VCaP (cell line): ENCODE measurements at regions not wholly inside any gene's neighbourhood (a gene's known extent, or its start where the extent isn't known, plus 50 kb on each side); places are given as distances from the start of the nearest gene placed in this dataset.

Experiments
- H3K27ac ChIP-seq: fragments of 450-650 bp; 2 replicates; pipeline ENCODE4 v1.5.1; 2017
- CTCF ChIP-seq: fragments of 450-650 bp; conservative IDR thresholded peaks from 2 replicates; pipeline ENCODE4 v1.5.1; 2017; ENCODE audit warnings: mild to moderate bottlenecking, moderate library complexity

- no peak for TF ChIP-seq CTCF
- no peak overlapping the region for H3K27ac ChIP-seq
Measured at GRCh38 chr4:104365618-104366017, 129.1 kb downstream of the CXXC4 start.

DNA sequence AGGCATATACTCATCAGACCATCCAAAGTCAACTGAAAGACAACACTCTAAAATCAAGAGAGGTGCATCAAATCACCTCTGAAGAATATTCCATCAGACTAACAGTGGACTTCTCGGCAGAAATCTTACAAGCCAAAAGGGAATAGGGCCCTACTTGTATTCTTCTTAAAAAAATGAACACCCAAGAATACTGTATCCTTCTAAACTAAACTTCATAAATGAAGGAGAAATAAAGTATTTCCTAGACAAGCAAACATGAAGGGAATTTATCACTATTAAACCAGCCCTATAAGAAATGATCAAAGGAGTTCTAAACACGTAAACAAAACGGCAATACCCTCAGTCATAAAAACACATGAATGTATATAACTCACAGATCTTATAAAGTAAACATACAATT is 141.2 kb downstream of the CXXC4 start:
- TF ChIP-seq CTCF, result no peak
- no peak overlapping the region for H3K27ac ChIP-seq

- H3K27ac ChIP-seq, result no peak overlapping the region
- TF ChIP-seq CTCF, result no peak
Measured at GRCh38 chr4:104352211-104352610, 142.5 kb downstream of the CXXC4 start.

DNA sequence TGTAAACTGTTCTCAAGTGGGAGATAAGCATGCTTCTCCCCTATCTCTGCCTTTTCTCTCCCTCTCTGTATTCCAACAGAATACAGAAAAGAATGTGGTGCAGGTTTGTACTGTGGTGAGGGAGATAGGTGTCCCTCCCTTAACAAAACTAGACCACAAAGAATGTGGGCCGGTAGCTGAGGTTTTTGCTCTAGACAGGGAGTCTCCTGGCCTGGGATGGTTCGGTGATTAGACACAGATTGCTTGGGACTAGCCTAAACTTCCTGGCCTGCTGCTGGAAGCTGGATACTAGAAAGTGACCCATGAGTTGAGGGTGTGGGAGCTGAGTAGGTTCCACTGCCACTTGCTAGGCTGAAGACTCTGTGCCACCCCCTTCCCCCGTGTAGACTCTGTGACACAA is 143.0 kb downstream of the CXXC4 start:
- H3K27ac ChIP-seq, result no peak overlapping the region
- no peak for TF ChIP-seq CTCF

- TF ChIP-seq CTCF, result no peak
- no peak overlapping the region for H3K27ac ChIP-seq
Measured at GRCh38 chr4:104345598-104346242, 149.0 kb downstream of the CXXC4 start.

DNA sequence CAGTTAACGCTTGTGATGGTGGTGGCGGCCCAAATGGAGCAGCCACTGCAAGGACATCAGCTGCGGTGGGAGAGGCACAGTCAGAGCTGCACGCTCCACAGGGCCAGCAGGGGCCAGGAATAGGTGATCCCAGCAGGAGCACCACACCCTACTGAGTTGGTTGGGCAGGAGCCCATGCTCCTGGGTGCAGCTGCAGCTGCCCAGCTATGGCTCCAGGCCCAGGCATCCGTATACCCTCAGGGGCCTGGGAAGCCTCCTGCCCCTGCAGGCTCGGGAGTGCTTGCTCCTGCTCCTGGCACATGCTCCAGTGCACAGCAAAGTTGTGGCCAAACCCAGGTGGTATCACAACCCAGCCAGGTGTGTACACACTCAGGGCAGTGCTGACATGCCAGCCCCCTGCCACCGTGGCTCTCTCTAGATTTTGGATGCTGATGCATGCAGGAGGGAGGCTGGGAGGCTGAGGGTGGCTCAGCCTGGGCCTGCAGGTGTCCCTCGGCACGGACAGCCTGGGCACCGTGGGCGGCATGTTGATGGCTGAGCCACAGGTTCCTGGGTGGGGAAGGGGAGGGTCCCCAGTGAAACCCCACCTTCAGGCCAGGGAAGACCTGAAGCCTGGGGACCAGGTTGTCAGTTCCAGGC is 150.2 kb downstream of the CXXC4 start:
- no peak overlapping the region for H3K27ac ChIP-seq
- no peak for TF ChIP-seq CTCF

DNA sequence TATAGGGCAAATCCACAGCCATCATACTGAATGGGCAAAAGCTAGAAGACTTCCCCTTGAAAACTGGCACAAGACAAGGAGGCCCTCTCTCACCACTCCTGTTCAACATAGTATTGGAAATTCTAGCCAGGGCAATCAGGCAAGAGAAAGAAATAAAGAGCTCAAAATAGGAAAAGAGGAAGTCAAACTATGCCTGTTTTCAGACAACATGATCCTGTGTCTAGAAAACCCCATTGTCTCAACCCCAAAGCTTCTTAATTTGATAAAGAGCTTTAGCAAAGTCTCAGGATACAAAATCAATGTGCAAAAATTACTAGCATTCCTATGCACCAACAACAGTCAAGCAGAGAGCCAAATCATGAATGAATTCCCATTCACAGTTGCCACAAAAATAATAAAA is 160.3 kb downstream of the CXXC4 start:
- no peak overlapping the region for H3K27ac ChIP-seq
- no peak for TF ChIP-seq CTCF
